ENCODE measurements at regions not wholly inside any gene's neighbourhood (a gene's known extent, or its start where the extent isn't known, plus 50 kb on each side); places are given as distances from the start of the nearest gene placed in this dataset.

GRCh38 chr5:4099386-4099785, 503.8 kb downstream of the IRX1 start:
- Histone ChIP-seq H3K27ac (ENCODE audit: low read depth, low read length) (no peak overlapping the region), H3K4me3 (ENCODE audit: insufficient read depth, low read depth, low read length) (no peak overlapping the region), H3K79me2 (ENCODE audit: insufficient read depth, low read length) (no peaks in the 10 kb centered on the region), H3K27me3 (ENCODE audit: insufficient read depth, low read length) (no peaks in the 10 kb centered on the region), H3K9me3 (ENCODE audit: insufficient read depth, low read depth, low read length) (peaks cover 3% of the 10 kb centered on the region), H4K20me1 (ENCODE audit: insufficient read depth, low read length) (no peaks in the 10 kb centered on the region), H3K9ac (ENCODE audit: low read length) (no peak overlapping the region), H2AFZ (ENCODE audit: low read depth, low read length) (no peak overlapping the region), H3K4me1 (ENCODE audit: insufficient read depth, low read length) (no peaks in the 10 kb centered on the region), H3K36me3 (ENCODE audit: insufficient read depth, low read length) (no peaks in the 10 kb centered on the region), H3K4me2 (ENCODE audit: low read length) (no peak overlapping the region)
- no peak for DNase-seq (ENCODE audit: low read depth)
- FAIRE-seq: no peak
- Mint-ChIP-seq H3K27me3 (ENCODE audit: low read depth, unreplicated experiment) (peaks cover 5% of the 10 kb centered on the region), H3K27ac (ENCODE audit: unreplicated experiment) (no peak overlapping the region), H3K36me3 (ENCODE audit: low read depth, unreplicated experiment) (no peaks in the 10 kb centered on the region), H3K4me3 (ENCODE audit: unreplicated experiment) (no peak overlapping the region), H3K9me3 (ENCODE audit: unreplicated experiment) (peaks cover 2% of the 10 kb centered on the region), H3K4me1 (ENCODE audit: low read depth, unreplicated experiment) (peaks cover 11% of the 10 kb centered on the region)
- no peak for TF ChIP-seq CTCF (IDR thresholded peaks at IDR 0.05; ENCODE audit: insufficient read depth, low read depth, low read length)
- no peak for TF ChIP-seq EZH2 (IDR thresholded peaks at IDR 0.05; ENCODE audit: insufficient read depth, low read length)

GRCh38 chr5:4100739-4101138, 505.1 kb downstream of the IRX1 start:
- FAIRE-seq (no peak), DNase-seq (ENCODE audit: low read depth) (no peak)
- H3K36me3 ChIP-seq (ENCODE audit: insufficient read depth, low read length): no peaks in the 10 kb centered on the region
- no peak overlapping the region for H3K4me3 ChIP-seq (ENCODE audit: insufficient read depth, low read depth, low read length)
- H3K9ac ChIP-seq (ENCODE audit: low read length): no peak overlapping the region
- H3K9me3 ChIP-seq (ENCODE audit: insufficient read depth, low read depth, low read length): peaks cover 3% of the 10 kb centered on the region
- Mint-ChIP-seq H3K27me3 (ENCODE audit: low read depth, unreplicated experiment) (peaks cover 10% of the 10 kb centered on the region), H3K9me3 (ENCODE audit: unreplicated experiment) (no peaks in the 10 kb centered on the region), H3K4me1 (ENCODE audit: low read depth, unreplicated experiment) (peaks cover 11% of the 10 kb centered on the region), H3K27ac (ENCODE audit: unreplicated experiment) (no peak overlapping the region), H3K36me3 (ENCODE audit: low read depth, unreplicated experiment) (no peaks in the 10 kb centered on the region), H3K4me3 (ENCODE audit: unreplicated experiment) (no peak overlapping the region)
- TF ChIP-seq CTCF (IDR thresholded peaks at IDR 0.05; ENCODE audit: insufficient read depth, low read depth, low read length): no peak
- no peak for TF ChIP-seq EZH2 (IDR thresholded peaks at IDR 0.05; ENCODE audit: insufficient read depth, low read length)
- H3K4me1 ChIP-seq (ENCODE audit: insufficient read depth, low read length): no peaks in the 10 kb centered on the region
- H3K79me2 ChIP-seq (ENCODE audit: insufficient read depth, low read length): no peaks in the 10 kb centered on the region
- H4K20me1 ChIP-seq (ENCODE audit: insufficient read depth, low read length): no peaks in the 10 kb centered on the region
- no peak overlapping the region for H3K4me2 ChIP-seq (ENCODE audit: low read length)
- no peaks in the 10 kb centered on the region for H3K27me3 ChIP-seq (ENCODE audit: insufficient read depth, low read length)
- no peak overlapping the region for H3K27ac ChIP-seq (ENCODE audit: low read depth, low read length)
- no peak overlapping the region for H2AFZ ChIP-seq (ENCODE audit: low read depth, low read length)

GRCh38 chr5:4101189-4101588, 505.6 kb downstream of the IRX1 start:
- Mint-ChIP-seq H3K36me3 (ENCODE audit: low read depth, unreplicated experiment) (no peaks in the 10 kb centered on the region), H3K4me3 (ENCODE audit: unreplicated experiment) (no peak overlapping the region), H3K9me3 (ENCODE audit: unreplicated experiment) (no peaks in the 10 kb centered on the region), H3K4me1 (ENCODE audit: low read depth, unreplicated experiment) (peaks cover 11% of the 10 kb centered on the region), H3K27me3 (ENCODE audit: low read depth, unreplicated experiment) (peaks cover 10% of the 10 kb centered on the region), H3K27ac (ENCODE audit: unreplicated experiment) (no peak overlapping the region)
- H3K9ac ChIP-seq (ENCODE audit: low read length): no peak overlapping the region
- no peak overlapping the region for H3K27ac ChIP-seq (ENCODE audit: low read depth, low read length)
- H3K4me3 ChIP-seq (ENCODE audit: insufficient read depth, low read depth, low read length): no peak overlapping the region
- no peak overlapping the region for H3K4me2 ChIP-seq (ENCODE audit: low read length)
- TF ChIP-seq EZH2 (IDR thresholded peaks at IDR 0.05; ENCODE audit: insufficient read depth, low read length) (no peak), CTCF (IDR thresholded peaks at IDR 0.05; ENCODE audit: insufficient read depth, low read depth, low read length) (no peak)
- H4K20me1 ChIP-seq (ENCODE audit: insufficient read depth, low read length): no peaks in the 10 kb centered on the region
- H3K9me3 ChIP-seq (ENCODE audit: insufficient read depth, low read depth, low read length): peaks cover 3% of the 10 kb centered on the region
- no peaks in the 10 kb centered on the region for H3K4me1 ChIP-seq (ENCODE audit: insufficient read depth, low read length)
- H3K36me3 ChIP-seq (ENCODE audit: insufficient read depth, low read length): no peaks in the 10 kb centered on the region
- no peak for DNase-seq (ENCODE audit: low read depth)
- H3K79me2 ChIP-seq (ENCODE audit: insufficient read depth, low read length): no peaks in the 10 kb centered on the region
- H3K27me3 ChIP-seq (ENCODE audit: insufficient read depth, low read length): no peaks in the 10 kb centered on the region
- FAIRE-seq: no peak
- no peak overlapping the region for H2AFZ ChIP-seq (ENCODE audit: low read depth, low read length)
